Hepatocyte (in vitro differentiated cells): ENCODE measurements at regions not wholly inside any gene's neighbourhood (a gene's known extent, or its start where the extent isn't known, plus 50 kb on each side); places are given as distances from the start of the nearest gene placed in this dataset.
A peak's percentile ranks its signal among the peaks of the same experiment; 100 is the strongest.

Experiments used
- DNase-seq: peaks from one replicate; pipeline ENCODE4 v3.0.0-alpha.2; 2016; ENCODE audit warnings: low spot score
- H2AFZ ChIP-seq: fragments of 200-600 bp; sonication (generic); 2 replicates; pipeline ENCODE4 v1.6.0; 2016; ENCODE audit warnings: antibody characterized with exemption, mild to moderate bottlenecking
- H3K27ac ChIP-seq: fragments of 200-600 bp; sonication (generic); 2 replicates; pipeline ENCODE4 v1.5.1; 2016; ENCODE audit warnings: mild to moderate bottlenecking
- H3K27me3 ChIP-seq: fragments of 200-600 bp; sonication (generic); 2 replicates; pipeline ENCODE4 v1.6.1; 2016
- H3K36me3 ChIP-seq: fragments of 200-600 bp; sonication (generic); replicated peaks from 2 replicates; pipeline ENCODE4 v1.5.1; 2016; ENCODE audit warnings: low read depth; ENCODE audit not compliant: insufficient read depth
- H3K4me1 ChIP-seq: fragments of 200-600 bp; sonication (generic); 2 replicates; pipeline ENCODE4 v1.5.1; 2016; ENCODE audit warnings: mild to moderate bottlenecking, moderate library complexity; ENCODE audit not compliant: insufficient read depth
- H3K4me2 ChIP-seq: fragments of 200-600 bp; sonication (generic); 2 replicates; pipeline ENCODE4 v1.6.0; 2016
- H3K4me3 ChIP-seq: fragments of 200-600 bp; sonication (generic); 2 replicates; pipeline ENCODE4 v1.5.1; 2016; ENCODE audit warnings: mild to moderate bottlenecking
- H3K79me2 ChIP-seq: fragments of 200-600 bp; sonication (generic); 2 replicates; pipeline ENCODE4 v1.6.0; 2017; ENCODE audit warnings: mild to moderate bottlenecking
- H3K9me2 ChIP-seq: fragments of 200-600 bp; sonication (generic); replicated peaks from 2 replicates; pipeline ENCODE4 v1.6.0; 2017; ENCODE audit warnings: mild to moderate bottlenecking; ENCODE audit not compliant: insufficient read depth
- H3K9me3 ChIP-seq: fragments of 200-600 bp; sonication (generic); 2 replicates; pipeline ENCODE4 v1.5.1; 2016; ENCODE audit warnings: low read depth, mild to moderate bottlenecking
- H4K20me1 ChIP-seq: fragments of 200-600 bp; sonication (generic); 2 replicates; pipeline ENCODE4 v1.6.0; 2016; ENCODE audit warnings: mild to moderate bottlenecking; ENCODE audit not compliant: insufficient read depth, poor library complexity, severe bottlenecking
- EZH2 ChIP-seq: fragments of 200-600 bp; sonication (generic); IDR thresholded peaks from 2 replicates; pipeline ENCODE4 v1.6.1; 2016; ENCODE audit warnings: antibody characterized with exemption, mild to moderate bottlenecking, borderline replicate concordance
- EZH2phosphoT487 ChIP-seq: fragments of 200-600 bp; sonication (generic); IDR thresholded peaks from one replicate; pipeline ENCODE4 v1.6.1; 2018; ENCODE audit warnings: antibody characterized with exemption, mild to moderate bottlenecking, low read depth, moderate library complexity; ENCODE audit not compliant: unreplicated experiment, severe bottlenecking
- WGBS: methylation state at CpG from one replicate; pipeline ENCODE4 v1.1.6; 2016; ENCODE audit warnings: low lambda C conversion rate; ENCODE audit errors: missing lambda C conversion rate; 5-methylcytosine and 5-hydroxymethylcytosine counted together
- TF ChIP-seq, protein P1 (sequence below): fragments of 200-600 bp; sonication (generic); IDR thresholded peaks from 2 replicates; pipeline ENCODE4 v1.5.1; 2016; ENCODE audit warnings: antibody characterized with exemption, mild to moderate bottlenecking; ENCODE audit not compliant: poor library complexity

DNA sequence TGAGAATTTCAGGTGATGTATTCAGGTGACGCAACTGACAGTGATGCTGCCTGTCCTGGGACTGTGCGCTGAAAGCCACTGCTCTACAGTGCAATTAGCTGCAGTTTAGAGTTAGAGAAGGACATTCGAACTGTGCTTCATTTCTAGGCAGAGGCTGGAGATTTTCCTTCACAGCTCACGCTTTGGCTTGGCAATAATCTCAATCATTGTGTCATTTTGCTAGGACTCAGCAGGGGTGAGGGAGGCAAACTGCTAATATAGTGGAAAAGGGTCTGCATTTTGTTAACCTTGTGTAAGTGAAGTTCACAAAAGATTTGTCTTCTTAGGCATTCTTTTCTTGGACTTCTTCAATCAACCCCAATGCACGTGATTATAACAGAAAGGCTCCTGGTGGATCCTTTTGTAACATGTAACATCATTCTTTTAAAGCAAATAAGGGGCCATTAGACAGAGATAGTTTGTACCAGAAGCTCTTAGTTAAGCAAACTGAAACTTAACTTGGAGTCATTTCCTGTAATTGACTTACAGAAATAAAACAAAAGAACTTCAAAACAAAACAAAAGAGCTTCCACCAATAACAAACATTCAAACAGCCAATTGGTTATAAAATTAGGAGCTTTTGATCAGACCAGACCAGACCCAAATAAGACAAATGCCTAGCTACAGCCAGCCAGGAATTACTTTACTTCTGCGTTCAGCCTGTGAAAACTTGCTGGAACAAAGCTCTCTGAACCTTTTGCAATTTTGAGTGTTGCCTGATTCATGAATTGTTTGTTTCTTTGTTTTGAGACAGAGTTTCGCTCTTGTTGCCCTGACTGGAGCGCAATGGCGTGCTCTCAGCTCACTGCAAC, 1376.3 kb upstream of the CELF4 start:
- no peaks in the 10 kb centered on the region for H3K9me3 ChIP-seq
- H3K27me3 ChIP-seq = no peaks in the 10 kb centered on the region
- H3K4me3 ChIP-seq = no peak overlapping the region
- 74% methylated on average over 9 of the region's 9 CpGs for WGBS
- H2AFZ ChIP-seq = peak overlapping the region; percentile 50
- no peaks in the 10 kb centered on the region for H3K4me1 ChIP-seq
- H4K20me1 ChIP-seq = no peaks in the 10 kb centered on the region
- H3K27ac ChIP-seq = peak overlapping the region; percentile 51
- no peaks in the 10 kb centered on the region for H3K36me3 ChIP-seq
- TF ChIP-seq EZH2phosphoT487 (no peak), EZH2 (no peak)
- TF ChIP-seq, protein P1, sequence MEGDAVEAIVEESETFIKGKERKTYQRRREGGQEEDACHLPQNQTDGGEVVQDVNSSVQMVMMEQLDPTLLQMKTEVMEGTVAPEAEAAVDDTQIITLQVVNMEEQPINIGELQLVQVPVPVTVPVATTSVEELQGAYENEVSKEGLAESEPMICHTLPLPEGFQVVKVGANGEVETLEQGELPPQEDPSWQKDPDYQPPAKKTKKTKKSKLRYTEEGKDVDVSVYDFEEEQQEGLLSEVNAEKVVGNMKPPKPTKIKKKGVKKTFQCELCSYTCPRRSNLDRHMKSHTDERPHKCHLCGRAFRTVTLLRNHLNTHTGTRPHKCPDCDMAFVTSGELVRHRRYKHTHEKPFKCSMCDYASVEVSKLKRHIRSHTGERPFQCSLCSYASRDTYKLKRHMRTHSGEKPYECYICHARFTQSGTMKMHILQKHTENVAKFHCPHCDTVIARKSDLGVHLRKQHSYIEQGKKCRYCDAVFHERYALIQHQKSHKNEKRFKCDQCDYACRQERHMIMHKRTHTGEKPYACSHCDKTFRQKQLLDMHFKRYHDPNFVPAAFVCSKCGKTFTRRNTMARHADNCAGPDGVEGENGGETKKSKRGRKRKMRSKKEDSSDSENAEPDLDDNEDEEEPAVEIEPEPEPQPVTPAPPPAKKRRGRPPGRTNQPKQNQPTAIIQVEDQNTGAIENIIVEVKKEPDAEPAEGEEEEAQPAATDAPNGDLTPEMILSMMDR = no peak
- no peaks in the 10 kb centered on the region for H3K79me2 ChIP-seq
- no peak overlapping the region for H3K4me2 ChIP-seq
- no peaks in the 10 kb centered on the region for H3K9me2 ChIP-seq
- no peak for DNase-seq

DNA sequence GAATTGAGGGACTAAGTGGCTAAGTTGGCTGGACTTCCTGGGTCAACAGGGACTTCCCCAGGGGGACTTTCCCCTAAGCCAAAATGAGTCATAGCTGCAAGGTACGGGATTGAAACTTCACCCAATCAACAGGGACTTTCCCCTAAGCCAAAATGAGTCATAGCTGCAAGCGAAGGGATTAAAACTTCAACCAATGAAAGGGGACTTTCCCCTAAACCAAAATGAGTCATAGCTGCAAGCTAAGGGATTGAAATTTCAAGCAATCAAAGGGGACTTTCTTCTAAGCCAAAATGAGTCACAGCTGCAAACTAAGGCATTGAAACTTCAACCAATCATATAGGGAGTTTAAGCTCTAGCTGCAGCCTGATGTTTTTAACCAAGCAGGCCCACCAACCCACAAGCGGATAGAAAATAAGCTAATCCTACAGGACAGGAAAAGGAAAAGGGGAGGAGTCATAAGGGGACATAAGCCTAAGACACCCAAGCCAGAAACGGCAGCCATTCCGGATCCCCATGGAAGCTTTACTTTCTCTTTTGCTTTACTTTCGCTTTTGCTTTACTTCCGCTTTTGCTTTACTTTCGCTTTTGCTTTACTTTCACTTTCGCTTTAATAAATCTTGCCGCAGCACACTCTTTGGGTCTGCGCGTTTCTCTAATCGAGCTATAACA, 1375.4 kb upstream of the CELF4 start:
- Histone ChIP-seq H3K4me3 (no peak overlapping the region), H3K36me3 (no peaks in the 10 kb centered on the region), H3K27ac (peak overlapping the region; percentile 56), H2AFZ (no peak overlapping the region), H3K9me3 (no peaks in the 10 kb centered on the region), H3K27me3 (no peaks in the 10 kb centered on the region), H3K9me2 (no peaks in the 10 kb centered on the region), H3K4me1 (no peaks in the 10 kb centered on the region), H4K20me1 (no peaks in the 10 kb centered on the region), H3K4me2 (no peak overlapping the region), H3K79me2 (no peaks in the 10 kb centered on the region)
- 93% methylated on average over 13 of the region's 13 CpGs for WGBS
- TF ChIP-seq EZH2phosphoT487 (no peak), EZH2 (no peak)
- TF ChIP-seq, protein P1 = no peak
- DNase-seq = peak; percentile 69

DNA sequence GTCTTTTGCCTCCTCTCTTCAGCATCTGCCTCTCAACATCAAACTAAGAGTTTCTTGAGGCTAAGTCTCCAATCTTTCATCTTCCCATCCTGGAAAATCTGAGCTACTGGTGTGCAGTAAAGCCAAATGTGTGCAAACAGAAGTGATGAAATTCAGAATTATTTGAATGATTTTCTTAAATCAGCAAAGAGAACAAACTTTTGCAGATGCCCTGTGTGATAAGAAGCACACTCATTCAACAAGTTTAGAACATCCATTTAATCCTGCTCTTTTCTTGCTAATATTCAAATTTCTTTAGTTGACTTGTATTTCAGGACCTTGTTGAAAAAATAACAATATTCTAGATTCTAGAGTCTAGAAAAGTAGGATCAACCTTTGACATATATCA, 1374.9 kb upstream of the CELF4 start:
- no peaks in the 10 kb centered on the region for H3K36me3 ChIP-seq
- no peaks in the 10 kb centered on the region for H4K20me1 ChIP-seq
- no peak for TF ChIP-seq EZH2
- TF ChIP-seq EZH2phosphoT487 = no peak
- TF ChIP-seq, protein P1 = no peak
- H3K9me3 ChIP-seq = no peaks in the 10 kb centered on the region
- no peak overlapping the region for H3K4me3 ChIP-seq
- no peak overlapping the region for H3K4me2 ChIP-seq
- H3K79me2 ChIP-seq = no peaks in the 10 kb centered on the region
- H3K4me1 ChIP-seq = no peaks in the 10 kb centered on the region
- no peaks in the 10 kb centered on the region for H3K9me2 ChIP-seq
- no peaks in the 10 kb centered on the region for H3K27me3 ChIP-seq
- H2AFZ ChIP-seq = no peak overlapping the region
- H3K27ac ChIP-seq = peak overlapping the region; percentile 56
- no peak for DNase-seq
